Adrenal gland (tissue), 5 donors: ENCODE measurements at regions not wholly inside any gene's neighbourhood (a gene's known extent, or its start where the extent isn't known, plus 50 kb on each side); places are given as distances from the start of the nearest gene placed in this dataset.

Source experiments
- POLR2A ChIP-seq, 2 donors: fragments of 450-650 bp; IDR thresholded peaks; one replicate each; pipeline ENCODE4 v1.6.1; 2017; ENCODE audit warnings: antibody characterized with exemption in 2 of 2, mild to moderate bottlenecking in 2 of 2, moderate library complexity in 1 of 2
- TF ChIP-seq, protein P1 (sequence below), 6 experiments: fragments of 450-650 bp in 4 of 6; fragments of 200-600 bp in 2 of 6; sonication (generic) in 1 of 6; IDR thresholded peaks; 1 replicate in 5 of 6; 2 replicates in 1 of 6; pipeline versions ENCODE4 v1.5.1 to v1.8.0; 2016 to 2021; ENCODE audit warnings: antibody characterized with exemption in 6 of 6, mild to moderate bottlenecking in 2 of 6, moderate library complexity in 1 of 6
- donor health status: DM: no; HTN: no; CAD: no.

DNA sequence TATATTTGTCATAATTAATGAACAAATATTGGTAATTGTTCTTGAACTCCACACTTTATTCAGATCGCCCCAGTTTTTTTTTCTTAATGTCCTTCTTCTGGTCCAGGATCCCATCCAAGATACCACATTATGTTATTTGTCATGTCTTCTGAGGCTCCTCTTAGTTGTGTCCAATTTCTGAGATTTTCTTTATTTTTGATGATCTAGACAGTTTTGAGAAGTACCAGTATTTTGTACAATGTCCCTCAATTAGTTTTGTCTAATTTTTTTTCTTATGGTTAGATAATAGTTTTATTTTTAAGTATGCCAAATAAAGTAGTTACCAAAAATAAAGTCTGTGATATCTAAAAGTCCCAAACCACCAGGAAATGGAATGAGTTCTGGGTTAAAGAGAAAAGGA lies 440.8 kb upstream of the ATP2B1 start:
- TF ChIP-seq, protein P1, sequence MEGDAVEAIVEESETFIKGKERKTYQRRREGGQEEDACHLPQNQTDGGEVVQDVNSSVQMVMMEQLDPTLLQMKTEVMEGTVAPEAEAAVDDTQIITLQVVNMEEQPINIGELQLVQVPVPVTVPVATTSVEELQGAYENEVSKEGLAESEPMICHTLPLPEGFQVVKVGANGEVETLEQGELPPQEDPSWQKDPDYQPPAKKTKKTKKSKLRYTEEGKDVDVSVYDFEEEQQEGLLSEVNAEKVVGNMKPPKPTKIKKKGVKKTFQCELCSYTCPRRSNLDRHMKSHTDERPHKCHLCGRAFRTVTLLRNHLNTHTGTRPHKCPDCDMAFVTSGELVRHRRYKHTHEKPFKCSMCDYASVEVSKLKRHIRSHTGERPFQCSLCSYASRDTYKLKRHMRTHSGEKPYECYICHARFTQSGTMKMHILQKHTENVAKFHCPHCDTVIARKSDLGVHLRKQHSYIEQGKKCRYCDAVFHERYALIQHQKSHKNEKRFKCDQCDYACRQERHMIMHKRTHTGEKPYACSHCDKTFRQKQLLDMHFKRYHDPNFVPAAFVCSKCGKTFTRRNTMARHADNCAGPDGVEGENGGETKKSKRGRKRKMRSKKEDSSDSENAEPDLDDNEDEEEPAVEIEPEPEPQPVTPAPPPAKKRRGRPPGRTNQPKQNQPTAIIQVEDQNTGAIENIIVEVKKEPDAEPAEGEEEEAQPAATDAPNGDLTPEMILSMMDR (IDR thresholded peaks at IDR 0.05): no peak
- TF ChIP-seq POLR2A (IDR thresholded peaks at IDR 0.05): no peak
